ENCODE measurements at regions not wholly inside any gene's neighbourhood (a gene's known extent, or its start where the extent isn't known, plus 50 kb on each side); places are given as distances from the start of the nearest gene placed in this dataset.
"Not testable (repeated sequence)": the region's sequence is repeated elsewhere in the genome, so short reads cannot be mapped to it uniquely, and the experiment has no call there.

DNA sequence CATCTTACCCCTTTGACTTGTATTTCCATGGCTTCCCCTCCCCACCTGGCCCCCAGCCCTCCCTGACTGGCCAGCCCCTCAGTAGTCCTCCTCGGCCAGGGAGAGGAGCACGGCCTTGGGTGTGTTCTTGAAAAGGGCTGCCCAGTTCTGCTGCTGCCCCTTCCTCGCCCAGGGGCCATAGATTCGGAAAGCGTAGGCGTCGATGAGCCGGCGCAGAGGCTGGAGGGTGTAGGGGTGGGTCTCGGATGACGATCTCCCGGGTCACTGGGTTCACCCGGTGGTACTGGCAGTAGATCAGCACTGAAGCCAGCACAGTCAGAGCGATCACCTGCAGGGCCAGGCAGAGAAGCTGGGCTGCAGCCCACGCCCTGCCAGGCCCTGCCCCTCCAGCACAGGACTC lies 71.7 kb downstream of the ZNF479 start:
- H3K4me3 ChIP-seq; ATAC-seq; intact Hi-C loops (cut with DNase I); DNase-seq; H3K27ac ChIP-seq; H3K27me3 ChIP-seq; H3K9me3 ChIP-seq; H3K4me1 ChIP-seq; H3K36me3 ChIP-seq: not testable (repeated sequence)
- WGBS, 4 donors, result 84 to 100% (median 85%) methylated on average over 3 to 14 of the region's 15 CpGs; no CpG with 5 or more reads in 1 of the 4 donors

GRCh38 chr7:57016341-57016740 lies 115.9 kb downstream of the ZNF479 start:
- H3K4me1 ChIP-seq; intact Hi-C loops (cut with DNase I); ATAC-seq; H3K36me3 ChIP-seq; H3K9me3 ChIP-seq; H3K27me3 ChIP-seq; H3K27ac ChIP-seq; DNase-seq; H3K4me3 ChIP-seq: not testable (repeated sequence)
- 52 to 94% (median 83%) methylated on average over 3 to 14 of the region's 19 CpGs; no CpG with 5 or more reads in 1 of the 4 donors for WGBS, 4 donors

GRCh38 chr7:57013707-57014106 lies 118.5 kb downstream of the ZNF479 start:
- H3K36me3 ChIP-seq; H3K27ac ChIP-seq; DNase-seq; H3K9me3 ChIP-seq; H3K4me1 ChIP-seq; H3K27me3 ChIP-seq; H3K4me3 ChIP-seq; intact Hi-C loops (cut with DNase I): not testable (repeated sequence)
- WGBS, 4 donors, result 87 to 96% (median 88%) methylated on average over 7 to 10 of the region's 11 CpGs; no CpG with 5 or more reads in 1 of the 4 donors
- ATAC-seq, result peak in 1 of 4 donors; percentile 50

DNA sequence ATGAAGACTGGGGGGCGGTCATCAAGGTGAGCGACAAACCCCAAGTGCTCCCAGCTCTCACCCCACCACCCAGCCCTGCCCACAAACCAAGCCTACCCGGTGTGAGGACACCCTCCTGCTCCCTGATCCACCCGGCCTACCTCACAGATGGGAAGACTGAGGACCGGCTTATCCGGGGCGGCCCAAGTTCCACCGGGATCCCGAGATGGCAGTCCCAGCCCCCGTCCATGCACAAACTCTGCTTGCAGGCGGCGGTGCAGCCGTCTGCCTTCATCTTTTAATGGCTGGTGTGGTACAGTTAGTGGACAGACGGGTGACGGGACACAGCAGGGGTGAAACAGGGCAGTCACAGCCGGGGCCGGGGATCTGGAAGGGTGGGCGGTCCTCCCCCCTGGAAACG lies 119.3 kb downstream of the ZNF479 start:
- H3K36me3 ChIP-seq; H3K27ac ChIP-seq; H3K4me1 ChIP-seq; intact Hi-C loops (cut with DNase I); ATAC-seq; H3K4me3 ChIP-seq; H3K27me3 ChIP-seq; DNase-seq; H3K9me3 ChIP-seq: not testable (repeated sequence)
- 82 to 93% (median 90%) methylated on average over 6 to 17 of the region's 19 CpGs; no CpG with 5 or more reads in 1 of the 4 donors for WGBS, 4 donors

GRCh38 chr7:57009230-57009629 lies 123.0 kb downstream of the ZNF479 start:
- H3K27me3 ChIP-seq; H3K4me3 ChIP-seq; DNase-seq; H3K27ac ChIP-seq; H3K36me3 ChIP-seq; H3K9me3 ChIP-seq; H3K4me1 ChIP-seq; intact Hi-C loops (cut with DNase I): not testable (repeated sequence)
- WGBS, 4 donors, result 80 to 90% (median 85%) methylated on average over 2 to 15 of the region's 17 CpGs
- ATAC-seq, result peak in 1 of 4 donors; percentile 49

GRCh38 chr7:57005974-57006373 lies 126.3 kb downstream of the ZNF479 start:
- ATAC-seq; DNase-seq; intact Hi-C loops (cut with DNase I); H3K9me3 ChIP-seq; H3K4me1 ChIP-seq; H3K27me3 ChIP-seq; H3K27ac ChIP-seq; H3K36me3 ChIP-seq; H3K4me3 ChIP-seq: not testable (repeated sequence)
- WGBS, 4 donors, result 38 to 81% (median 63%) methylated on average over 8 to 14 of the region's 14 CpGs

DNA sequence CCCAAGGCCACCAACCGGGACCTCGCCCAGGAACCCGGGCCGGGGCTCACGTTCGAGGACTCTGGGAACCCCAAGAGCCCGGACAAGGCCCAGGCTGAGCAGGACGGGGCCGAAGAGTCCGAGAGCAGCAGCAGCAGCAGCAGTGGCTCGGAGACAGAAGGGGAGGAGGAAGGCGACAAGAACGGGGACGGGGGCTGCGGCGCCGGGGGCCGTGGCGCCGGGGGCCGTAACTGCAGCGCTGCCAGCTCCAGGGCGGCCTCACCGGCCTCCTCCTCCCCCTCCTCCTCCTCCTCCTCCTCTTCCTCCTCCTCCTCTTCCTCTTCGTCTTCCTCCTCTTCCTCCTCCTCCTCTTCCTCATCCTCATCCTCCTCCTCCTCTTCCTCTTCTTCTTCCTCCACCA lies 128.4 kb downstream of the ZNF479 start:
- H3K27ac ChIP-seq; ATAC-seq; intact Hi-C loops (cut with DNase I); H3K27me3 ChIP-seq; H3K36me3 ChIP-seq; H3K9me3 ChIP-seq; H3K4me1 ChIP-seq; H3K4me3 ChIP-seq; DNase-seq: not testable (repeated sequence)
- WGBS, 4 donors, result 78 to 100% (median 86%) methylated on average over 1 to 20 of the region's 25 CpGs

GRCh38 chr7:57001926-57002325 lies 130.3 kb downstream of the ZNF479 start:
- H3K27ac ChIP-seq; H3K36me3 ChIP-seq; H3K4me1 ChIP-seq; ATAC-seq; H3K9me3 ChIP-seq; H3K27me3 ChIP-seq; intact Hi-C loops (cut with DNase I); H3K4me3 ChIP-seq: not testable (repeated sequence)
- peak in 1 of 5 donors; percentile 6 for DNase-seq
- WGBS, 4 donors, result 85 to 92% (median 91%) methylated on average over 4 to 20 of the region's 20 CpGs

- H3K4me3 ChIP-seq; H3K9me3 ChIP-seq; intact Hi-C loops (cut with DNase I); H3K27me3 ChIP-seq; H3K36me3 ChIP-seq; H3K27ac ChIP-seq; ATAC-seq; H3K4me1 ChIP-seq: not testable (repeated sequence)
- 81 to 93% (median 84%) methylated on average over 8 to 12 of the region's 12 CpGs for WGBS, 4 donors
- DNase-seq, result peak in 1 of 5 donors; percentile 7
Measured at GRCh38 chr7:56993779-56994178, 138.5 kb downstream of the ZNF479 start.

DNA sequence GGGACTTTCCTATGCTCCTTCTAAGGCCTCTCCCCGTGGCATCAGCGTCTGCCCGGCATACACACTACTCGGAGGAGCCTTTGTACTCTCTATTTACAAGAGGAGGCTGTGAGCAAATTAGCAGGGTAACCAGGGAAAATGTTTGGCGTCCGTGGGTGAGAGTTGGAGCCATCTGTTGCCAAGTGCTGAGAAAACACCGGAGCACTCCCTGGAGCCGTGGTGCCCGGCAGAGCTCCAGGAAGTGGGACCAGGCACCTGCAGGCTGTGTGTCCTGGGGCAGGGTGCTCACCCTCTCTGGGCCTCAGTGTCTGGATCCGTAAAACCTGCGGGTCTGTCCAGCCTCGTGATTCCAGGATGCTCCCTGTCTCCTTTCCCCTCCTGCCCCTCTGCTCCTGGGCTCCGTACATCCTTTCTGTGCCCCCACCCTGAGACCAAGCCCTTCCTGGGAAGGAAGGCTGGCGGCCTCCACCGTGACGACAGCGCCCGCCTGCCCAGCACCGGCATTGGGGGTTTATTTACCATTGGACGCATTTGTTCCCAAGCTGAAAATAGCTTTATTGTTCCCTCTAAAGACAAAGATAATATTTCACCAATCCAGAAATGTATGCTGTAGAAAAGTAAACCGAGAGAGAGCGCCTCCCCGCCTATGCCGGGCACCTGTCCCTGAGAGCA lies 174.4 kb downstream of the ZNF479 start:
- H3K9me3 ChIP-seq; H3K27me3 ChIP-seq; H3K4me1 ChIP-seq; H3K4me3 ChIP-seq; H3K27ac ChIP-seq; DNase-seq; H3K36me3 ChIP-seq; intact Hi-C loops (cut with DNase I): not testable (repeated sequence)
- peak in 1 of 4 donors; percentile 31 for ATAC-seq
- WGBS, 4 donors, result 85 to 90% (median 88%) methylated on average over 10 to 13 of the region's 24 CpGs

- intact Hi-C loops (cut with DNase I); H3K4me3 ChIP-seq; H3K4me1 ChIP-seq; ATAC-seq; H3K36me3 ChIP-seq; H3K27ac ChIP-seq; H3K9me3 ChIP-seq; H3K27me3 ChIP-seq; DNase-seq: not testable (repeated sequence)
- 42 to 89% (median 81%) methylated on average over 2 of the region's 4 CpGs for WGBS, 4 donors
Measured at GRCh38 chr7:56957086-56957485, 175.2 kb downstream of the ZNF479 start.
